MM.1S (cell line): ENCODE measurements at regions not wholly inside any gene's neighbourhood (a gene's known extent, or its start where the extent isn't known, plus 50 kb on each side); places are given as distances from the start of the nearest gene placed in this dataset.

Experiments
- CTCF ChIP-seq: fragments of 300-600 bp; sonication (generic); IDR thresholded peaks from 2 replicates; pipeline ENCODE4 v1.5.1; 2016; ENCODE audit warnings: antibody characterized with exemption, low read length, mixed read lengths
- EZH2 ChIP-seq: fragments of 300-600 bp; sonication (generic); optimal IDR thresholded peaks from 2 replicates; pipeline ENCODE3; 2017; ENCODE audit warnings: low read depth, mild to moderate bottlenecking, antibody characterized with exemption, low read length, mixed read lengths
- EZH2phosphoT487 ChIP-seq: fragments of 300-600 bp; sonication (generic); IDR thresholded peaks from 2 replicates; pipeline ENCODE4 v1.6.1; 2018; ENCODE audit warnings: antibody characterized with exemption, low read length

- no peak for TF ChIP-seq EZH2
- TF ChIP-seq CTCF, result no peak
- TF ChIP-seq EZH2phosphoT487, result no peak
Observed at GRCh38 chr4:187046471-187046870, 322.8 kb upstream of the FAT1 start.
